ENCODE measurements at regions not wholly inside any gene's neighbourhood (a gene's known extent, or its start where the extent isn't known, plus 50 kb on each side); places are given as distances from the start of the nearest gene placed in this dataset.

DNA sequence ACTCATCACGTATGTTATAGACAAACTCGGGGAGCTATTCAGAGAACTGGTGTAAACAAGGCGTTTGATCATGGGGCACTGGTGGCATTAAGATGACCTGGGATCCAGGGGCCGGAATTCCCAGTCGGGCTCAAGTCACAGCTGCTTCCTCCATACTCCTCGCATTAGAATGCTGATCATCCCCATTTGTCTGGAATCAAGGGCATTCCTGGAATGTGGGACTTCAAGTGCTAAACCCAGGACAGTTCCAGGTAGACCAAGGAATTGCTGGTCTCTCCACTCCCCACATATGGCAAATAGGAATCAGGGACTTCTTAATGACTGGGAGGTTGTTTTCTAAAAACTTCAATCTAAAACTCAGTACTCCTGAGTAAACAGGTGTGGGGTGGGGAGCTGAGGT, 355.7 kb upstream of the RAB6C start:
- TF ChIP-seq POLR2A (IDR thresholded peaks at IDR 0.05) = no peak
- TF ChIP-seq, protein P1, sequence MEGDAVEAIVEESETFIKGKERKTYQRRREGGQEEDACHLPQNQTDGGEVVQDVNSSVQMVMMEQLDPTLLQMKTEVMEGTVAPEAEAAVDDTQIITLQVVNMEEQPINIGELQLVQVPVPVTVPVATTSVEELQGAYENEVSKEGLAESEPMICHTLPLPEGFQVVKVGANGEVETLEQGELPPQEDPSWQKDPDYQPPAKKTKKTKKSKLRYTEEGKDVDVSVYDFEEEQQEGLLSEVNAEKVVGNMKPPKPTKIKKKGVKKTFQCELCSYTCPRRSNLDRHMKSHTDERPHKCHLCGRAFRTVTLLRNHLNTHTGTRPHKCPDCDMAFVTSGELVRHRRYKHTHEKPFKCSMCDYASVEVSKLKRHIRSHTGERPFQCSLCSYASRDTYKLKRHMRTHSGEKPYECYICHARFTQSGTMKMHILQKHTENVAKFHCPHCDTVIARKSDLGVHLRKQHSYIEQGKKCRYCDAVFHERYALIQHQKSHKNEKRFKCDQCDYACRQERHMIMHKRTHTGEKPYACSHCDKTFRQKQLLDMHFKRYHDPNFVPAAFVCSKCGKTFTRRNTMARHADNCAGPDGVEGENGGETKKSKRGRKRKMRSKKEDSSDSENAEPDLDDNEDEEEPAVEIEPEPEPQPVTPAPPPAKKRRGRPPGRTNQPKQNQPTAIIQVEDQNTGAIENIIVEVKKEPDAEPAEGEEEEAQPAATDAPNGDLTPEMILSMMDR (IDR thresholded peaks at IDR 0.05) = no peak

Data from testis (tissue), 2 donors.